Duodenal mucosa (tissue), 2 donors: ENCODE measurements at regions not wholly inside any gene's neighbourhood (a gene's known extent, or its start where the extent isn't known, plus 50 kb on each side); places are given as distances from the start of the nearest gene placed in this dataset.

ENCODE experiments used
- H3K27ac ChIP-seq: one replicate; pipeline ENCODE4 v1.7.0; 2013; ENCODE audit warnings: low read depth, low read length
- H3K27me3 ChIP-seq, 2 donors: one replicate each; pipeline ENCODE4 v1.7.0; 2013; ENCODE audit warnings: low read length in 2 of 2, control low read depth in 1 of 2; ENCODE audit not compliant: insufficient read depth in 2 of 2, control insufficient read depth in 1 of 2
- H3K36me3 ChIP-seq, 2 donors: one replicate each; pipeline ENCODE4 v1.7.0; 2013; ENCODE audit warnings: low read length in 2 of 2, control low read depth in 1 of 2; ENCODE audit not compliant: insufficient read depth in 2 of 2, control insufficient read depth in 1 of 2
- H3K4me1 ChIP-seq, 2 donors: one replicate each; pipeline ENCODE4 v1.7.0; 2013; ENCODE audit warnings: low read length in 2 of 2, control low read depth in 1 of 2; ENCODE audit not compliant: insufficient read depth in 2 of 2, control insufficient read depth in 1 of 2
- H3K4me3 ChIP-seq, 2 donors: one replicate each; pipeline ENCODE4 v1.7.0; 2013; ENCODE audit warnings: low read length in 2 of 2, low read depth in 1 of 2
- H3K9ac ChIP-seq, 2 donors: one replicate each; pipeline ENCODE4 v1.7.0; 2013; ENCODE audit warnings: low read length in 2 of 2, low read depth in 1 of 2
- H3K9me3 ChIP-seq, 2 donors: one replicate each; pipeline ENCODE4 v1.7.0; 2013; ENCODE audit warnings: low read length in 2 of 2, control low read depth in 1 of 2; ENCODE audit not compliant: control insufficient read depth in 1 of 2

GRCh38 chr18:25599443-25599842, 247.5 kb upstream of the ZNF521 start:
- no peaks in the 10 kb centered on the region for H3K9me3 ChIP-seq
- H3K4me1 ChIP-seq: no peaks in the 10 kb centered on the region
- no peak overlapping the region for H3K9ac ChIP-seq
- no peaks in the 10 kb centered on the region for H3K36me3 ChIP-seq
- no peaks in the 10 kb centered on the region for H3K27me3 ChIP-seq
- no peak overlapping the region for H3K27ac ChIP-seq
- H3K4me3 ChIP-seq: no peak overlapping the region

GRCh38 chr18:25597476-25597875, 245.5 kb upstream of the ZNF521 start:
- Histone ChIP-seq H3K9me3 (no peaks in the 10 kb centered on the region), H3K27ac (no peak overlapping the region), H3K27me3 (no peaks in the 10 kb centered on the region), H3K9ac (no peak overlapping the region), H3K4me3 (no peak overlapping the region), H3K36me3 (no peaks in the 10 kb centered on the region), H3K4me1 (no peaks in the 10 kb centered on the region)

GRCh38 chr18:25595274-25596060, 243.5 kb upstream of the ZNF521 start:
- Histone ChIP-seq H3K9me3 (no peaks in the 10 kb centered on the region), H3K27me3 (no peaks in the 10 kb centered on the region), H3K4me1 (no peaks in the 10 kb centered on the region), H3K27ac (no peak overlapping the region), H3K4me3 (no peak overlapping the region), H3K36me3 (no peaks in the 10 kb centered on the region), H3K9ac (no peak overlapping the region)

- no peaks in the 10 kb centered on the region for H3K36me3 ChIP-seq
- H3K4me1 ChIP-seq: no peaks in the 10 kb centered on the region
- H3K27ac ChIP-seq: no peak overlapping the region
- H3K4me3 ChIP-seq: no peak overlapping the region
- no peaks in the 10 kb centered on the region for H3K27me3 ChIP-seq
- H3K9ac ChIP-seq: no peak overlapping the region
- no peaks in the 10 kb centered on the region for H3K9me3 ChIP-seq
Measured at GRCh38 chr18:25594351-25594750, 242.4 kb upstream of the ZNF521 start.

- Histone ChIP-seq H3K27ac (no peak overlapping the region), H3K36me3 (no peaks in the 10 kb centered on the region), H3K4me1 (no peaks in the 10 kb centered on the region), H3K9me3 (no peaks in the 10 kb centered on the region), H3K9ac (no peak overlapping the region), H3K4me3 (no peak overlapping the region), H3K27me3 (no peaks in the 10 kb centered on the region)
Measured at GRCh38 chr18:25592804-25593360, 240.9 kb upstream of the ZNF521 start.

- no peak overlapping the region for H3K9ac ChIP-seq
- no peaks in the 10 kb centered on the region for H3K36me3 ChIP-seq
- H3K27ac ChIP-seq: no peak overlapping the region
- H3K4me1 ChIP-seq: no peaks in the 10 kb centered on the region
- no peaks in the 10 kb centered on the region for H3K9me3 ChIP-seq
- H3K27me3 ChIP-seq: no peaks in the 10 kb centered on the region
- no peak overlapping the region for H3K4me3 ChIP-seq
Measured at GRCh38 chr18:25590456-25590855, 238.5 kb upstream of the ZNF521 start.

- no peaks in the 10 kb centered on the region for H3K9me3 ChIP-seq
- H3K4me3 ChIP-seq: no peak overlapping the region
- H3K9ac ChIP-seq: no peak overlapping the region
Measured at GRCh38 chr18:25587545-25587944, 235.6 kb upstream of the ZNF521 start.

GRCh38 chr18:25568986-25569385, 217.0 kb upstream of the ZNF521 start:
- no peak overlapping the region for H3K27ac ChIP-seq
- no peaks in the 10 kb centered on the region for H3K36me3 ChIP-seq
- no peaks in the 10 kb centered on the region for H3K27me3 ChIP-seq
- H3K4me3 ChIP-seq: no peak overlapping the region
- H3K4me1 ChIP-seq: no peaks in the 10 kb centered on the region
- H3K9me3 ChIP-seq: no peaks in the 10 kb centered on the region
- H3K9ac ChIP-seq: no peak overlapping the region

More at GRCh38 chr18:25587545-25587944, 235.6 kb upstream of the ZNF521 start:
- Histone ChIP-seq H3K36me3 (no peaks in the 10 kb centered on the region), H3K4me1 (no peaks in the 10 kb centered on the region), H3K27me3 (no peaks in the 10 kb centered on the region), H3K27ac (no peak overlapping the region)

- Histone ChIP-seq H3K9ac (no peak overlapping the region), H3K36me3 (no peaks in the 10 kb centered on the region), H3K27me3 (no peaks in the 10 kb centered on the region), H3K27ac (no peak overlapping the region), H3K4me1 (no peaks in the 10 kb centered on the region), H3K4me3 (no peak overlapping the region), H3K9me3 (no peaks in the 10 kb centered on the region)
Measured at GRCh38 chr18:25563816-25564683, 212.1 kb upstream of the ZNF521 start.

GRCh38 chr18:25563346-25563745, 211.4 kb upstream of the ZNF521 start:
- Histone ChIP-seq H3K9ac (no peak overlapping the region), H3K4me1 (no peaks in the 10 kb centered on the region), H3K4me3 (no peak overlapping the region), H3K27me3 (no peaks in the 10 kb centered on the region), H3K9me3 (no peaks in the 10 kb centered on the region), H3K36me3 (no peaks in the 10 kb centered on the region), H3K27ac (no peak overlapping the region)
